NCI-H1105 treated with DMSO at 0.1 percent for 48 hours (cell line): ENCODE measurements at regions not wholly inside any gene's neighbourhood (a gene's known extent, or its start where the extent isn't known, plus 50 kb on each side); places are given as distances from the start of the nearest gene placed in this dataset.

Source experiments
- DNase-seq: peaks from one replicate; lab custom pipeline; 2025; lab: John Stamatoyannopoulos, UW

DNA sequence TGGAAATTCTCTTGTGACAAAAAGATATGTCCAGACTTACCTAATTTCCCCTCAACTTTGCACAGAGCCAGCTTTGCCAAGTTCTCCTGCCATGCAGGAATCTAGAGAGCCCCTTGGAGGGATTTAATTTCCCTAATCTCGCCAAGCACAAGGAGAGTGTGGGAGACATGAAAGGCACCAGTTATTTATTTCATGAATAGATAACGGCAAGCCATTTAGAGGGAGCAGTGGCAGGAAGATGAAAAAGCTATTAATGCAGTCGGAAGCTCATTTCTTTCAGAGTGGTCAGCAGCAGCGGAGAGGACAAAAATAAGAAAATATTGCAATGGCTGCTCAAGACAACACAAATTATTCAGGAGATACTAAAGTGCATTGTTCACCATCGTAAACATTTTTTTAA is 150.9 kb upstream of the WSCD2 start:
- no peak for DNase-seq

DNA sequence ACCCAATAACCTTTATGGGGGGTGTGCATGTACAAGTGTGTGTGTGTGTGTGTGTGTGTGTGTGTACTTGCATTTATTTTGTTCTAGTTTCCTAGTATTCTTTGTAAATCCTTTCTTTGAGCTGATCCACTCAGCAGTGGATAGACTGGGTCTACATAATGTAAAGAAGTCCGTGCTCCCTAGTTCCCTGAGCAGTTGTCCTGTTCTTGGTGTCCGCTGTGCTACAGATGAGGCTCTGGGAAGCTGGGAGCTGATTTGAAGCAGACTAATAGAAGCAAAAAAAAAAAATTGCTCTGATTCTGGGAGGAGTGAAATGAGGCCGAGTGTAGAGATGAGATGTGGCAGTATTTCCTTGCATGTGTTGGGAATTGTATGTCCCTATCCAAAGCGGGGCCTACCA is 150.4 kb upstream of the WSCD2 start:
- no peak for DNase-seq

DNA sequence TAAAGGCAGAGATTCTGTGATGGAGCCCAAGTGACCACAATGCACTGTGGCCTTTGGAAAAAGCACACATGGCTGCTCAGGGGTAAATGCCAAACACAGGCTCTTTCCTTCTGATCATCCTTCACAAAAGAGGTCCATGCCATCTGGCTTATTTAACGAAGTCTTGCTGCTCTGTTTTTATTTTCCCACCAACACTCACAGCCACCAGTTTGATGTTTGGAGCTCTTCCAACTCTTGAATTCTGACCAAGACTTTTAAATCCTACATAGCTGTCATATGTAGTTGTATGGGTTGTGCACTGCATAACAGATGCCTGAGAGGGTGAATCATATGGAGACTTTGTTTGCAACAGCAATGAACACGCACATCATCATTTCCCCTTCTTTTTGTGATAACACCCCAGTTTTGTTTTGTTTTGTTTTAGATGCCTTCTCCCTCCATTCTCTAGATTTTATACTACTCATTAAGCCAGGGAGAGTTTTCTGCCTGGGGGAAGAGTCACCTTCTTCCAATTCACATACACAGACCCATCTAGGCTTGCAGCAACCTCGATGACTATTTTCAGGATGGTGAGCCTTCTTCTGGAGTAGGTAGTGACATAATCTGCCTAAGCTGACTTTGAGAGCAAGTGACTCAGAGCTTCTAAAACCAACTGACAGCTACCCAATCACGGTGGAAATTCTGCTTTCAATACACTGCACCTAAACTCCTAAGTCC is 145.2 kb upstream of the WSCD2 start:
- DNase-seq: no peak

DNA sequence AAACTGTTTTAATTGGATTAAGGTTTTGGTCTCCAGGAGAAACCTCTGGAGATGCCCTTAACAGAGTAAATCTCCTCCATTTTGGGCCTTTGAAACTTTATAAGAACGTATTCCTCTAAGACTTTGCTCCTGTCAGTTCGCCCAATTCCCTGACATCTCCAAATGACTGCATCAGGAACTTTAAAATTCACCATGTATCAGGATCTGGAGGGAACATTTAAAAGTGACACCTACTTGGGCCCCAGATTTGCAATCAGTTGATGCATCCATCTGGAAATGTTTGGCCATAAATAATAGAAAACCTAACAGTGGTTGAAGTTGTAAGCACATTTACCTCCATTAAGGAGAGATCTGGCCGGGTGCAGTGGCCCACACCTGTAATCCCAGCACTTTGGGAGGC is 144.1 kb upstream of the WSCD2 start:
- DNase-seq: no peak

DNA sequence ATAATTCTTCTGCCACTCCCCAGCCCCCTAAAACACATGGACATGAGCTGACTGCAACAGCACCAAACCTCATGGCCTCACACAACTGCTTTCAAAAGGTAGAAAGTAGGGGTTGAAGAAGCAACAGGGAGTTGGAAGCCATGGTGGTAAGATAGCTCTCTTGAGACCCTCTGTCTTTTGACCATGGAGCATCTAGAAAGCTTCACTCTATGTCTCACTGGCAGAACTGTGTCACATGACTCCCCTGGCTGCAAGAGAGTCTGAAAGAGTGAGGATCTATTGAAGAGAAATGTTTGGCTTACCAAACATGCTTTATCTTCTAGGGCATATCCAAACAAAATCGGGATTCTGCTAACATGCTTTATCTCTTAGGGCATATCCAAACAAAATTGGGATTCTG is 142.9 kb upstream of the WSCD2 start:
- no peak for DNase-seq

DNA sequence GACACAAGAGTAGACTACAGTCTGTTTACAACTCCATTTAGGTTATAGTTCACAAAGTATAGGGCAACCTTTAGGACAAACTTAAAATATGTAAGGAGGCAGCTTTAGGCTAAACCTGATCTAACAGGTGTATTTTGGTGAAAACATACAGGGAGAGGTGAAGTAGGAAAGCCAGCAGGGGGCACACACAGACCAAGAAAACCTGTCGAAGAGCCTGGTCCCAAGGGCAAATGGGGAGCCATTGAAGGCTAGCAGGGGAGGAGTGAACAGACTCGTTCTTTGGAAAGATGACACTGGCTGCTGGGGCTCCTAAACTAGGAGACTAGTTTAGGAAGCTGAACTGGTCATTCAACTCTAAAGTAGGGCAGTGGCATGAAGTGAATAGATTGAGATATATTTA is 138.8 kb upstream of the WSCD2 start:
- peak; percentile 10 for DNase-seq

DNA sequence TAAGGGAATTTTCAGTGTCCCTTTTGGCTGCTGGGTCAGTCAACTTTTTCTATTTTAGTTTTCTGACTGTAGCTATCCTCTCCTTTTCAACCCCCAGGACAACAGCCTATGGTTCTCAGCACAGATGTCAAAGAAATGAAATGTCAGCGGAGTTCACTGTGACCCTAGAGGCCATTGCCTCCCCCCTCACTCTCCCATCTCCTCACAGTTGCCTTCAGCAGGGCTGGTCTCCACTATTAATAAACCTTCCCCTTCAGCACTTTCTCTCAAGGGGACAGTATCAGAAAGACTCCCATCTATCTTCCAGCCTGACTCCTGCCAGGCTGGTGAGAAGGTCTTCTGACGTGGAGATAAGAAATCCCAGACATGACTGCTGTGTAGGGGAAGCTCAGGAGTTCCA is 137.1 kb upstream of the WSCD2 start:
- no peak for DNase-seq

DNA sequence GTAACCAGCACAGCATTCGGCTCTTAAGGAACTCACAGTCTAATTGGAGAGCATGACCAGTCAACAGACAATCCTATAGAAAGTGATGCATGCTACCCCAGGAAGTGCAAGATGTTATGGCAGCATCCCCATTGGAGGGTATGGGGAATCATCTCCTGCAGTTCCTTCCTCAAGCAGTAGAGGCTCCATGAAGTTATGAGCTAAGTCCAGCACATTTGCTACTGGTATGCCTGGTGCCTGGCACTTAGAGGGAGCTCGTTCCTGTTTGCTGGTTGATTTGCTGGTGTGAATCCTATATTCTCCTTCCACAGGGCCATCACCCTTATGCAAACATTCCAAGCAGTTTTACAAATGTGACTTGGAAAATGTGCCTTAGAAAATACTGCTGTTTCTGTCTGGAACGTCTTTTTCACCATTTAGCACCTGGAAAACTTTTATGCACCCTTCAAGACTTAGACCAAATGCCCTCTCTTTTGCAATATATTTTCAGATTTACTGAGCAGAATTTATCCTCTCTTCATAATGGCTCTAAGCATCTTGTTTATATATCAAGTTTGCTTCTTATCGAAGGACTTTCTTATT is 136.1 kb upstream of the WSCD2 start:
- peak; percentile 46 for DNase-seq

DNA sequence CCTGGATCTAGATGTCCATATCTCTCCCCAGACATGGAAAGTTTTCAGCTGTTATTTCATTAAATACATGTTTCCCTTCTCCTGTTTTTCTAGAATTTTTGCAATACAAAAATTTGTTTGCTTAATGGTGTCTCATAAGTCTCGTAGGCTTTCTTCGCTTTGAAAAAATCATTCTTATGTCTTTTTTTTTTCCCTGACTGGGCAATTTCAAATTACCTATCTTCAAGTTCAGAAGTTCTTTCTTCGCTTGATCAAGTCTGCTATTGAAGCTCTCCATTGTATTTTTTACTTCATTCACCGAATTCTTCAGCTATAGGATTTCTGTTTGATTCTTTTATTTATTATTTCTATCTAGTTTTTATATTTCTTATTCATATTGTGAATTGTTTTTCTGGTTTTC is 130.2 kb upstream of the WSCD2 start:
- DNase-seq: no peak

DNA sequence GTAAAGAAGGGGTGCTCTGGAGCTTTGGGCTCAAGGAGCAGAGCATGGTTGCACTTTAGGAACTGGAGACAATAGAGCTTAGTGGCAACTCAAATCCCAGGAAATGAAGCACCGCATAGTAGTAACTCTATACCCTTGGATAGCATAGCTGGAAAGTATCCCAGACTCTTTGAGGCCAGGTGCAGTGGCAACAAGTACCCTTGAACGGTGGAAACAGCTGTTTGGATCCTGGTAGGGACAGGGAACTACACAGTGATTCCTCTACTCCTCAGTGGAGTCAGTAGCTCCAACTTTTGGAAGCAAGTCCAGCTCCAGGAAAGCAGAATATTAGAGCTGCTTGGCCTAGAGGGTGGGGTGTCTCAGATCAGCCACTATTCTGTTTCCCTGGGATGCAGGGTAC is 129.0 kb upstream of the WSCD2 start:
- DNase-seq: peak; percentile 95

DNA sequence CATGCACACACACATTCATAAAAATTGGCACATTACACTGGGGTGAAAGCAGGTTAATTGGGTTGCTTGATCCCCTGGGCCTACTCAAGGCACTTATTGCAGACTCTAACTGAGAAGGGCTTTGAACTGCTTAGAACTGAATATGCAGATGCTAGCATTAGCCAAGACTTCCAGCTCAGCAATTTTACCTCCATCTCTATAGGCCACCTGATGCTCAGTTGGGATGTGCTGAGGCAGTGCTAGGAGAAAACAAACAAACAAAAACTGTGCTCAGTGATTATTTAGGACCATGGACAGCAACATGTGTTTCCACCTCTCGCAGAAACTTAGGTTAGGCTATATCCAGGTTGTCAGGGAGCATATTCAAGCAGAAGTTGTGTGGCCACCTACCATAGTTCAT is 124.8 kb upstream of the WSCD2 start:
- peak; percentile 45 for DNase-seq

DNA sequence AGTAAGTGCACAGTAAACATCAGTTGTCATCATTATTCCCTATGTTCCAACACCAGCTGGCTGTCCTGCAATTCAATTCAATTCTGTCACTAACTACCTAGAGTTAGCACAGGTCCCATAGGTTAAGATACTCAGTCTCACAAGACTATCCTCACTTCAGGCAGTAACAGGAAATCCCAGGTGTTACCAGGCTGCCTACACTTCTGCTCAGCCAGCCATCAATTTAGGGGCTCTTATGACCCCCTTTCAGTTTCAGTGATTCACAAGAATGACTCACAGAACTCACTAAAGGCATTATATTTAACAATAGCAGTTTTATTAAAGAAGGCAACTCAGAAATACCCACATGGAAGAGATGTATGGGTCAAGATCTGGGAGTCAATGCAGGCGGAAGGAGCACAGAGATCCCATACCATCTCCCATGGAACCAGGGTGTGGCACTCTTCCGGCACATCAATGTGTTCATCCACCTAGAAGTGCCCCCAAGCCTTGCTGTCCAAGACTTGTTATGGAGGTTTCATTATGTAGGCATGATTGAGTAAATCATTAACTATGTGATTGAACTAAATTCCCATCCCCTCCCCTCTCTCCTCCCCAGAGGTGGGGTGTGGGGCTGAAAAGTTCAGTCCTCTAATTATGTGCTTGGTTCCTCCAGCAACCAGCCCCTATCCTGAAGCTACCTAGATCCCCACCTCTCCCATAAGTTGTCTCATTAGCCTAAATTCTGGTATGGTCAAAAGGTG is 120.8 kb upstream of the WSCD2 start:
- no peak for DNase-seq

DNA sequence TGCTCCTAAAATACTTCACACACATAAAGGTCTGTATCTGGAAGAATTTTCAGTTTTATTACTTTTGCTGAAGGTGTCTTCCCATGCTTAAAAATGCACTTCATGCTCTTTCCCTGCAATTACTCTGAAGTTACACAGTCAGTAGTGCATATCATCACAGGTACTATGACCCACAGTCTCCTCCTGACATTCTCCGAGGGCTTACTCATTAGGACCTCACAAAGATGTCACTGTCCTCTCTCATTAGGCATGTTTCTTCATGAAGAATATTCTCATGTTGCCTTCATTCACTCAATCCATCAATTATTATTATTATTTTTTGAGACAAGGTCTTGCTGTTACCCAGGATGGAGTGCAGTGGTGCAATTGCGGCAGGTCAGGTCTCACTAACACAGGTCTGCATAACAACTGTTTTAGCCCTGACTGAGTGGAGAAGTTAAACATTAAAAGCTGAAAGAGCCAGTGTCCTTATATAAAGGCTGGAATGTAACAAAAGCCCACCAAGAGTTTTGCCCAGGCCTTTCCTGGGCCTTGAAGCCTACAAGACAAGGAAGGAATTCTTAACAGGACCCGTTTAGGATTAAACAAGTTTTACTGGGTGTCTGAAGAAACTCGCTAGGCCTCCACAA is 119.5 kb upstream of the WSCD2 start:
- DNase-seq: no peak

DNA sequence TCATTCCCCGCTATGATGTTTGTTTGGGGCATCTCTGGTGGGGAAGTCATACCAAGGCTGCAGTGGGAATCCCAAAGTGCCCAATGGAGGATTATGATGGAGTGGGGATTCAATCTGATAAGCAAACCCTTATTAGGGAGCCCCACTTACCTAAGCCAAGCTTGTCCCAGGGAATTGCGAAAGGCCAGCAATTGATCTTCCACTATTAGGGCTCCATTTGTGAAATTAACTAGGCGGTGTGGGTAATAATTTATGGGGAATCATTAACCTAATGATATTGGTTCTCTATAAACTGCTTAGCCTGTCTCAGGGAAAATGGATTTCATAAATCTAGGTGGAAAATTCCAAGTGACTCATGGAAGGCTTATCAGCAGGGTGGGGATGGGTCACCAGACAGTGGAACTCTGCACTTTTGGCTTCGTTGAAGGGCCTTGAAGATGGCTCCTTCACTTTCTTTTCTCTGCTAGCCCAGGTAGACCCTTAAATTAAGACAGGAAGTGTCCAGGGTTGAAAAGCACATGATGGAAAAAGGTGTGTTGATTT is 113.0 kb upstream of the WSCD2 start:
- no peak for DNase-seq

DNA sequence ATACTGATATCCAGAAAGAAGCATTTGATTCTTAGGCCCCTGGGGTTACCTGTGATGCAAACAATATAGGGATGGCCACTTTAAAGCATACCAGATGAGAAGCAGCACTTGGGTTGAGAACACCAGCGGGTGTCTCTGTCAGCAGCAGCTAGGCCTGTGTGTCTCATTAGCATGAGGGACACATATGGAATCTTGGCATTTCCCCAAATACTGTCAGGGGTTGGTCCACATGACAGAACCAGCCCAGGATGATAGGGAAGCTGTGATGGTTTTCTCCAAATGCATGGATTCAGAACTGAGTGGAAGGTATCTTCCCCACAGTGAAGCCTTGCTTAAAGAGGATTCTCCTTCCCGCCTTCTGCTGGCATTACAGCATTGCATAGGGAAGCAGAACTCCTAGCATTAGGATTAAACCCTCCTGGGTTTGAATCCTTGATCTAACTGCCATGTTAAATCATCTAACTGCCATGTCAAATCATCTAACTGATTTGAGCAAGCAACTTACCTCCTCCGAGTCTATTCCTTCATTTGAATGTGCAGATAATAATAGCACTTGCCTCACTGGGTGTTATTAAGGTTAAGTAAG is 111.5 kb upstream of the WSCD2 start:
- DNase-seq: no peak

DNA sequence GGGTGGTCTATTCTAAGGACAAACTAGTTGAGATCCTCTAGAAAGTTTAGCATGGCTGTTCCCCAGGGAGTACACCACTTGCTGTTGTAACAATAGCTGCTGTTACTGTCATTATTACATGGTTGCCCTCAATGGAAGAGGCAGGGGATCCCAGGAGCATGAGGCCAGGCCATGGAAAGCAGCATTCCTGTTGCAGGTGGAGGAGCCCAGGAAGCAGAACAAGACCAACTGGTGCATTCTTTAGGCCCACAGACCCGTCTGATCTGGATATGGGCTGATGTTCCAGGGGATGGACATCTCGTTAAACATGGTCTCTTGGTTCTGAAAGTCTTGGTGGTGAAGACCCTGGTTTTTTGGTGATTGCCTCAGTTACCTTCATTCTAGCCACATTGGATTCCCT is 109.2 kb upstream of the WSCD2 start:
- no peak for DNase-seq

DNA sequence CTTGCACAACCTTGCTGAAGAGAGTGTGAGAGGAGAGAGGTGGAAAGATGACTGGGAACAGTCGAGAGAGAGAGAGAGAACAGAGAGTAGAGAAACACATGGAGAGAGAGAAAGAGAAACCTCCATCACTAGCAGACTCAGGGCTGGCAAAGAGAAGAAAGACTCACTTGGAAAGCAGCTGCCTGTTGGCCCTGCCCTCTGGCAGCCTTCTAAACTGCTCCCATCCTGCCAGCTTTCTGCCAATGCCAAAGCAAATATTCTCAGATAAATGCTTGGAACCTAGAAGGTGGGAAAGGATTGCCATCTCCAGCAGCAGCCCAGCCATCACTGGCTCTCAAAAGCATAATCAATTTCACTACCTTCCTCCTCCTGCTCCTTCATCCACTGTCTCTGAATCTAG is 107.9 kb upstream of the WSCD2 start:
- DNase-seq: no peak

DNA sequence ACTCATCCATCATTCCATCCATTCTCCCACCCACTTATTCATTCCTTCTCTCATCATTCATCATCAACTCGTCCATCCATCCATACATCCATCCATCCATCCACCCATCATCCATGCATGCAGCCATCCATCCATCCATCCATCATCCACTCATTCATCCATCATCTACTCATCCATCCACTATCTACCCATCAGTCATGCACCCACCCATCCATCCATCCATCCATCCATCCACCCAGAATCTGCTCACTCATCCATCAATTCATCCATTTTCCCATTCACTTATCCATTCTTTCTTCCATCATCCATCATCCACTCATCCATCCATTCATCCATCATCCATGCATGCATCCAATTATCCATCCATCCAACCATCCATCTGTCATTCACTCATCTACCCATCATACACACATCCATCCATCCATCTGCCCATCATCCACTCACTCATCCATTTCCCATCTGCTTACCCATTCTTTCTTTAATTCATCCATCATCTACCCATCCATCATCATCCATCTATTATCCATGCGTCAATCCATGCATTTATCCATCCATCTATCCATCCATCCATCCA is 107.1 kb upstream of the WSCD2 start:
- no peak for DNase-seq

DNA sequence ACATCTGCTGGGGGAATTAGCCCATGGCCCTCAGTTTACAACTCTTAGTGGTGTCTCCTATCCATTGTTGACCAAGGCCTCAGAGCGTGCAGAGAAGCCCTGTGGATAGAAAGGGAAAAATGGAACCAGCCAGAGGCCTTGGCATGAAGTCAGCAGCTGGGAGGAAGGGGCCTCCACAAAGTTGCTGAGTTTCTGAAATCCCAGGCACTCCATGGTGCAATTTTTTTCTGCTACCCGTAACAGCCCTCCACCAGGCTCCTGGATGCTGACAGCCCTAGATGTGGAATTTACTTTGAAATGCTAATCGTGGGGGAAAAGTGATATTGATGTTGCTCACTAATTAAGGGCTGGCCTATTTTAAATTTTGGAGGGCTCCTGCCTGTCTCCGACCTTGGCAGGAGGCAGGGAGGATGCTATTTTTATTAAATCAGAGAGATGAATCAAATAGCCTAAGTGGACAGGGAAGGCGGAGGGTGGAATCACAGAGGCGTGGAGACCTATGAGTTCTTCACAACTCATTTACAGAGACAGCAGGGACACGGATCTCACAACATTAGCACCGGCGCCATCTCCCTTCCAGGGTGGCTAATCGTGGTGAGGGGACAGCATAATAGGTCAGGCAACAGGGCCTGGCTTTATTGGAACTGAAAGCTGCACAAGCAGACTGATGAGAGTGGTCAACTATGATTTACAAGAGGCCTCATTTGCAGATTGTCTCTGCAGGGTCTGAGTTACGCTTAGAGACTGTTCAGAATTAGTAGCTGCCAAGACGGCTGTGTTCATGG is 99.8 kb upstream of the WSCD2 start:
- no peak for DNase-seq

DNA sequence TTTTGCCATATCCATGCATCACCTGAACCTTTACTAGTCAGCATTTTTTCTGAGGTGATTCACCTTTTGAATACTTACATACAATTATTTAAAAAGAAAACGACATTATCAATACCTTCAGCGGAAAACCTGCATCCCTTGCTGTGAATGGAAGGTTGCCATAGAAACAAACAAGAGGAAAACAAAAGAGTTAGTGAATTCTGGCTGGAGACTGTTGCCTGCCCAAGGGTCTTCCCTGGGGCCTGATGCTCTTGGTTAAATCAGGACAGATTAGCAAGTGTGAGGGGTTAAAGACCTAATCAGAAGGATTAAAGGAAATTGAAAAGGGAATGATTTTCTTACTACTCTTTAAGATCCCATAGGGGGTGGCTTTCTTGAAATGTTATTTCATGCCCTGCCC is 96.0 kb upstream of the WSCD2 start:
- DNase-seq: no peak

DNA sequence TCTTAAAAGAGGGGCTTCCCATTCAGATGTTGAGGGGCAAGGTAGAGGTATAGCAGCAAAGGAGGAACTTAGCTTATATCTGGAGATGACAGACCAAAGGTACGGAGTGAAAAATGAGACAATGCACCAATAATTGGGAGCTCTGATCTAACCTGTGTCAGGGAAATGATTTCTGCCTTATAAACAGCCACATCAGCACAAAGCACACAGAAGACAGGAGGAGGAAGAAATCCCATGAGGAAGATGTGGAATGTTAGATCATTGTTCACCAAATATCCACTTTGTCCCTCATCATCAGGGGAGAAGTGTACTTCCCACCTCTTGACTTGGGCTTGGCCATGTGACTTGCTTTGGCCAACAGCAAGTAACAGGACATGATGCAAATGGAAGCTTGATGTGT is 93.7 kb upstream of the WSCD2 start:
- DNase-seq: no peak
